ENCODE measurements at regions not wholly inside any gene's neighbourhood (a gene's known extent, or its start where the extent isn't known, plus 50 kb on each side); places are given as distances from the start of the nearest gene placed in this dataset.

GRCh38 chr7:3240826-3241430, 60.1 kb upstream of the SDK1 start:
- DNase-seq (no peak), ATAC-seq (no peak)
- H3K9me3 Mint-ChIP-seq (ENCODE audit: low read depth): no peaks in the 10 kb centered on the region
- no peak overlapping the region for H3K27ac Mint-ChIP-seq
- H3K27me3 Mint-ChIP-seq: no peaks in the 10 kb centered on the region
- no peak overlapping the region for H3K4me3 Mint-ChIP-seq
- H3K4me1 Mint-ChIP-seq: no peaks in the 10 kb centered on the region
- CTCF ChIA-PET: no interaction called here
- H3K36me3 Mint-ChIP-seq: no peaks in the 10 kb centered on the region

GRCh38 chr7:3241686-3242258, 59.3 kb upstream of the SDK1 start:
- ATAC-seq: no peak
- CTCF ChIA-PET: no interaction called here
- DNase-seq: no peak
- H3K27ac Mint-ChIP-seq: no peak overlapping the region
- H3K36me3 Mint-ChIP-seq: no peaks in the 10 kb centered on the region
- no peak overlapping the region for H3K4me3 Mint-ChIP-seq
- H3K9me3 Mint-ChIP-seq (ENCODE audit: low read depth): peaks cover 3% of the 10 kb centered on the region
- H3K27me3 Mint-ChIP-seq: no peaks in the 10 kb centered on the region
- H3K4me1 Mint-ChIP-seq: no peaks in the 10 kb centered on the region

- Mint-ChIP-seq H3K36me3 (no peaks in the 10 kb centered on the region), H3K27me3 (no peaks in the 10 kb centered on the region), H3K27ac (no peak overlapping the region), H3K4me3 (no peak overlapping the region), H3K9me3 (ENCODE audit: low read depth) (peaks cover 6% of the 10 kb centered on the region), H3K4me1 (no peaks in the 10 kb centered on the region)
- DNase-seq: no peak
- CTCF ChIA-PET: no interaction called here
- ATAC-seq: no peak
These were observed 58.6 kb upstream of the SDK1 start for GRCh38 chr7:3242398-3242972.

GRCh38 chr7:3243256-3243655, 57.8 kb upstream of the SDK1 start:
- no peaks in the 10 kb centered on the region for H3K36me3 Mint-ChIP-seq
- H3K27me3 Mint-ChIP-seq: no peaks in the 10 kb centered on the region
- H3K4me3 Mint-ChIP-seq: no peak overlapping the region
- CTCF ChIA-PET: no interaction called here
- no peak overlapping the region for H3K27ac Mint-ChIP-seq
- DNase-seq: no peak
- H3K9me3 Mint-ChIP-seq (ENCODE audit: low read depth): peaks cover 6% of the 10 kb centered on the region
- no peaks in the 10 kb centered on the region for H3K4me1 Mint-ChIP-seq
- no peak for ATAC-seq

GRCh38 chr7:3243680-3244079, 57.4 kb upstream of the SDK1 start:
- H3K9me3 Mint-ChIP-seq (ENCODE audit: low read depth): peaks cover 6% of the 10 kb centered on the region
- H3K4me1 Mint-ChIP-seq: no peaks in the 10 kb centered on the region
- ATAC-seq: no peak
- H3K36me3 Mint-ChIP-seq: no peaks in the 10 kb centered on the region
- no peak overlapping the region for H3K27ac Mint-ChIP-seq
- no peak overlapping the region for H3K4me3 Mint-ChIP-seq
- H3K27me3 Mint-ChIP-seq: no peaks in the 10 kb centered on the region
- CTCF ChIA-PET: no interaction called here
- DNase-seq: no peak

- Mint-ChIP-seq H3K4me3 (no peak overlapping the region), H3K9me3 (ENCODE audit: low read depth) (peaks cover 6% of the 10 kb centered on the region), H3K4me1 (no peaks in the 10 kb centered on the region), H3K27ac (no peak overlapping the region), H3K36me3 (no peaks in the 10 kb centered on the region), H3K27me3 (no peaks in the 10 kb centered on the region)
- DNase-seq (no peak), ATAC-seq (no peak)
- CTCF ChIA-PET: no interaction called here
These were observed 56.7 kb upstream of the SDK1 start for GRCh38 chr7:3244241-3244814.

- H3K27ac Mint-ChIP-seq: no peak overlapping the region
These were observed 56.0 kb upstream of the SDK1 start for GRCh38 chr7:3245077-3245476.

GRCh38 chr7:3245721-3246120, 55.3 kb upstream of the SDK1 start:
- no peak overlapping the region for H3K4me3 Mint-ChIP-seq
- no peaks in the 10 kb centered on the region for H3K27me3 Mint-ChIP-seq
- H3K27ac Mint-ChIP-seq: no peak overlapping the region
- H3K9me3 Mint-ChIP-seq (ENCODE audit: low read depth): peaks cover 6% of the 10 kb centered on the region
- DNase-seq (no peak), ATAC-seq (no peak)
- peaks cover 2% of the 10 kb centered on the region for H3K4me1 Mint-ChIP-seq
- no peaks in the 10 kb centered on the region for H3K36me3 Mint-ChIP-seq
- CTCF ChIA-PET: no interaction called here

More at GRCh38 chr7:3245077-3245476, 56.0 kb upstream of the SDK1 start:
- Mint-ChIP-seq H3K9me3 (ENCODE audit: low read depth) (peaks cover 6% of the 10 kb centered on the region), H3K4me1 (no peaks in the 10 kb centered on the region), H3K36me3 (no peaks in the 10 kb centered on the region), H3K27me3 (no peaks in the 10 kb centered on the region), H3K4me3 (no peak overlapping the region)
- no peak for DNase-seq
- CTCF ChIA-PET: no interaction called here
- ATAC-seq: no peak

GRCh38 chr7:3246127-3246526, 54.9 kb upstream of the SDK1 start:
- ATAC-seq (no peak), DNase-seq (no peak)
- Mint-ChIP-seq H3K4me1 (peaks cover 4% of the 10 kb centered on the region), H3K27ac (no peak overlapping the region), H3K27me3 (peaks cover 2% of the 10 kb centered on the region), H3K36me3 (no peaks in the 10 kb centered on the region), H3K4me3 (no peak overlapping the region), H3K9me3 (ENCODE audit: low read depth) (peaks cover 6% of the 10 kb centered on the region)
- CTCF ChIA-PET: no interaction called here

- DNase-seq (no peak), ATAC-seq (no peak)
These were observed 54.4 kb upstream of the SDK1 start for GRCh38 chr7:3246651-3247050.

GRCh38 chr7:3250725-3251124, 50.3 kb upstream of the SDK1 start:
- DNase-seq (peak; percentile 43), ATAC-seq (peak; percentile 39)
- Mint-ChIP-seq H3K36me3 (no peaks in the 10 kb centered on the region), H3K9me3 (ENCODE audit: low read depth) (peaks cover 6% of the 10 kb centered on the region), H3K4me3 (no peak overlapping the region), H3K4me1 (peaks cover 4% of the 10 kb centered on the region), H3K27me3 (peaks cover 21% of the 10 kb centered on the region), H3K27ac (no peak overlapping the region)
- CTCF ChIA-PET: no interaction called here

More at GRCh38 chr7:3246651-3247050, 54.4 kb upstream of the SDK1 start:
- Mint-ChIP-seq H3K27me3 (peaks cover 3% of the 10 kb centered on the region), H3K27ac (no peak overlapping the region), H3K4me3 (no peak overlapping the region), H3K4me1 (peaks cover 4% of the 10 kb centered on the region), H3K36me3 (no peaks in the 10 kb centered on the region), H3K9me3 (ENCODE audit: low read depth) (peaks cover 6% of the 10 kb centered on the region)
- CTCF ChIA-PET: no interaction called here

Measured in activated CD8-positive, alpha-beta memory T cell treated with anti-CD3 and anti-CD28 coated beads, Interleukin-2, amount 10 ng/mL, durations not matched to agents 7 days and 5 days (primary cell).